ENCODE measurements at regions not wholly inside any gene's neighbourhood (a gene's known extent, or its start where the extent isn't known, plus 50 kb on each side); places are given as distances from the start of the nearest gene placed in this dataset.

DNA sequence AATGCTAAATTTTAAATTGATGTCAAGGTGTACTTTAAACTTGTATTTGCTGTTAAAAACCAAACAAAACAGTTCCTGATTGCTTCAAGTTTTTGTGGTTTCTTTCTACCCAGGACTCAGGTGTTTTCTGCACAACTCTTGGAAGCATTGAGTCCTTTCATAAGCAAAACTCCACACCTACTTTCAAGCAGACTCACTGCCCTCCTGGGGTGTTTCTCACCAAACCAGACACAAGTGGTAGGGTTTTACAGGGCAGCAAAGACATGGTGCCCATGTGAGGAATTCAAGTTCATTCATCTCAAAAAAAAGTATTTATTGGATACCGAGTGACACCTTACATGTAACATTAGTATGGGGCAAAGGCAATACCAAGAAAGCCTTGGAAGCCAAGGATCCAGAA lies 146.7 kb upstream of the BNIP2 start:
- TF ChIP-seq, protein P1, sequence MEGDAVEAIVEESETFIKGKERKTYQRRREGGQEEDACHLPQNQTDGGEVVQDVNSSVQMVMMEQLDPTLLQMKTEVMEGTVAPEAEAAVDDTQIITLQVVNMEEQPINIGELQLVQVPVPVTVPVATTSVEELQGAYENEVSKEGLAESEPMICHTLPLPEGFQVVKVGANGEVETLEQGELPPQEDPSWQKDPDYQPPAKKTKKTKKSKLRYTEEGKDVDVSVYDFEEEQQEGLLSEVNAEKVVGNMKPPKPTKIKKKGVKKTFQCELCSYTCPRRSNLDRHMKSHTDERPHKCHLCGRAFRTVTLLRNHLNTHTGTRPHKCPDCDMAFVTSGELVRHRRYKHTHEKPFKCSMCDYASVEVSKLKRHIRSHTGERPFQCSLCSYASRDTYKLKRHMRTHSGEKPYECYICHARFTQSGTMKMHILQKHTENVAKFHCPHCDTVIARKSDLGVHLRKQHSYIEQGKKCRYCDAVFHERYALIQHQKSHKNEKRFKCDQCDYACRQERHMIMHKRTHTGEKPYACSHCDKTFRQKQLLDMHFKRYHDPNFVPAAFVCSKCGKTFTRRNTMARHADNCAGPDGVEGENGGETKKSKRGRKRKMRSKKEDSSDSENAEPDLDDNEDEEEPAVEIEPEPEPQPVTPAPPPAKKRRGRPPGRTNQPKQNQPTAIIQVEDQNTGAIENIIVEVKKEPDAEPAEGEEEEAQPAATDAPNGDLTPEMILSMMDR (IDR thresholded peaks at IDR 0.05) = no peak
- no peak for TF ChIP-seq POLR2AphosphoS5 (IDR thresholded peaks at IDR 0.05; ENCODE audit: low read depth, low read length)

All from Panc1 (cell line).